ENCODE measurements at regions not wholly inside any gene's neighbourhood (a gene's known extent, or its start where the extent isn't known, plus 50 kb on each side); places are given as distances from the start of the nearest gene placed in this dataset.
A peak's percentile ranks its signal among the peaks of the same experiment; 100 is the strongest.

DNA sequence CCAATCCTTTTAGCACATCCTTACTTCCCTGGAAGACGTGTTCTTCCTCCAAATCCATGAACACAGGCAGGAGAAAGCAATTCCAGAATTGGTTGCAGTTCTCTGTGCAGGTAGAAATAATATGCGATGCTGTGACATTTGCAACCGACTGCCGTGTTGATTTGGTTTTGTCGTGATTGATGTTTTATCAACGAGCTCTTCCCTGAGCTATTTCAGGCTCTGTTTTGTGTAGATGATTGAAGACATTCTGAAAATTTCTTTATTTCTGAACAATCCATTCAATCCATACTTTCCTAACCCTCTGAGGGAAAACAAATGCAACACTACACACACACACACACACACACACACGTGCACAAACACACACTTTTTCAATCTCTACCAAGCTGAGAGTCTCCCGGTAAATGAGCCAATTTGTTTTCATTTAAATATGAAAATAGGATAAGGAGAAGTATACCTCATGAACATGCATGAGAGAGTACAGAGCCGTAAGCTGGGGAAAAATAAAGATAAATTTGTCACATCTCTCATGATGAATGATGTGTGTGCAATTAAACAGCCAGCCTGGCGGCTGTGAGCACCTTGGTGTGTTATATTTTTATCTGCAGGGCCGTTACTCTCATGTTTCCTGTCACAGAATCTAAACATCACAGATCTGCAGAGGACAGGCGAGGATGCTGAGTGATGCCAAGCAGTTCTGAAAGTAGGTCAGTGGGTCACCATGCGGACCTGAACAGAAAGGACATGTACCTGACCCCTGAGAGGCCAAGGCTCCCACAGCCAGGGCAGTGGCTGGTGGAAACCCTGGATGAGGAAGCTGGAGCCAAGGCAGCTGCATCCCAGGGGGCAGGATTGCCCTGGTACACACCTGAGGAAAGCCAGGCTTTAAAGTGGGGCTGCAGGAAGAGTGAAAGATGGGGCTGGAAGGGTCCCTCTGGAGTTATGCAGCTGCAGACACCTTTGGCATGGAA, 64.8 kb downstream of the PDCL3 start:
- no peak overlapping the region for H3K4me3 ChIP-seq (ENCODE audit: low read depth, low read length)
- in situ Hi-C loops (cut with HindIII; ENCODE audit: low pct_ligation_motif_present, low sequenced_read_pairs), result no loop called here
- no peak for TF ChIP-seq CTCF (IDR thresholded peaks at IDR 0.05; ENCODE audit: low read depth, low read length, missing control alignments)
- no peaks in the 10 kb centered on the region for H3K27me3 ChIP-seq (replicated peaks)
- H3K36me3 ChIP-seq (replicated peaks), result no peaks in the 10 kb centered on the region
- no peak for DNase-seq
- no peak overlapping the region for H3K27ac ChIP-seq

- in situ Hi-C loops (cut with HindIII; ENCODE audit: low pct_ligation_motif_present, low sequenced_read_pairs), result no loop called here
- no peaks in the 10 kb centered on the region for H3K27me3 ChIP-seq (replicated peaks)
- no peak overlapping the region for H3K4me3 ChIP-seq (ENCODE audit: low read depth, low read length)
- TF ChIP-seq CTCF (IDR thresholded peaks at IDR 0.05; ENCODE audit: low read depth, low read length, missing control alignments), result no peak
- no peak overlapping the region for H3K27ac ChIP-seq
- DNase-seq, result no peak
- no peaks in the 10 kb centered on the region for H3K36me3 ChIP-seq (replicated peaks)
Observed at GRCh38 chr2:100628506-100628905, 65.7 kb downstream of the PDCL3 start.

GRCh38 chr2:100629309-100629708, 66.5 kb downstream of the PDCL3 start:
- Histone ChIP-seq H3K27me3 (replicated peaks) (no peaks in the 10 kb centered on the region), H3K27ac (no peak overlapping the region), H3K36me3 (replicated peaks) (no peaks in the 10 kb centered on the region), H3K4me3 (ENCODE audit: low read depth, low read length) (no peak overlapping the region)
- in situ Hi-C loops (cut with HindIII; ENCODE audit: low pct_ligation_motif_present, low sequenced_read_pairs), result no loop called here
- TF ChIP-seq CTCF (IDR thresholded peaks at IDR 0.05; ENCODE audit: low read depth, low read length, missing control alignments), result no peak
- no peak for DNase-seq

DNA sequence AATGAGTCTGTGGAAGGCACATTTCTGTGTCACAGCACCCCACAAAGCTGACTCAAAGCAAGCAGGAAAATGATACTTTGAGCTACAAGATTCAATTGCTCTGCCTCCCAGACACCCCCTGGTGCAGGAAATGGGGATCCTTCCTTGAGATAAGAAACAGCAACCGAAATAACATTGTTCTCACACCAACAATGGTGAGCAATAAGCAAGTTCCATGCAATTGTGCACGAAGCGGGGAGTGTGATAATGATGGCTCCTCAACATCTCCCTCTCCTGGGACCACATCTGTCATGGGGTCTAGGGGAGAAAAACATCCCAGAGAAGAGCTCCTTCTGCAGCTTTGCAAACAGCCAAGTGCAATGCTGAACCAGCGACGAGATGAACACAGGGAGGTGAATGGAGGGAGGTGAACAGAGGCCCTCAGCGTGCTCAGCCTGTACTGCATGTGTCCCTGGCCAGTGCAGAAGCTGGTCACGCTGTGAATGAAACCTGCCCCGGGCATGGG, 67.7 kb downstream of the PDCL3 start:
- Histone ChIP-seq H3K27me3 (replicated peaks) (no peaks in the 10 kb centered on the region), H3K36me3 (replicated peaks) (no peaks in the 10 kb centered on the region), H3K4me3 (ENCODE audit: low read depth, low read length) (no peak overlapping the region), H3K27ac (no peak overlapping the region)
- peak; percentile 19 for DNase-seq
- no peak for TF ChIP-seq CTCF (IDR thresholded peaks at IDR 0.05; ENCODE audit: low read depth, low read length, missing control alignments)
- in situ Hi-C loops (cut with HindIII; ENCODE audit: low pct_ligation_motif_present, low sequenced_read_pairs), result no loop called here

DNA sequence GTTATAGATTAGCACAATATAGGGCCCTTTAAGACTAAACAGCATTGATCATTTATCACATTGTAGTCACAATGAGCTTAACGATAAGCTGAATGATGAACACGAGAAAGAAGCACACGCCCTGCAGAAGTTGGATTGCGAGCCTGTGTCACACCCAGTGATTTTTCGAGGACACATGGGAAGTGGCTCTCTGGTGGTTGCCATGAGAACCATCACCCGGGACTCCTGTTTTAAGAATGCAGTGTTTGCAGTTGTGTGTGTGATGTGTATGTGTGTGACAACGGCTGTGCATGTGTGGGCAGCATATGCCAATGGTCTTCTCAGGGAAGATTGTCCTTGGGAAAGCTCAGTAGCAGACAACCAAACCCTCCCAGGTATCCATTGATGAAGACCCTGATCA, 69.2 kb downstream of the PDCL3 start:
- H3K36me3 ChIP-seq (replicated peaks), result no peaks in the 10 kb centered on the region
- H3K4me3 ChIP-seq (ENCODE audit: low read depth, low read length), result no peak overlapping the region
- in situ Hi-C loops (cut with HindIII; ENCODE audit: low pct_ligation_motif_present, low sequenced_read_pairs), result no loop called here
- H3K27ac ChIP-seq, result no peak overlapping the region
- no peak for DNase-seq
- TF ChIP-seq CTCF (IDR thresholded peaks at IDR 0.05; ENCODE audit: low read depth, low read length, missing control alignments), result no peak
- H3K27me3 ChIP-seq (replicated peaks), result no peaks in the 10 kb centered on the region

All from brain microvascular endothelial cell (primary cell).